Natural killer cell (primary cell): ENCODE measurements at regions not wholly inside any gene's neighbourhood (a gene's known extent, or its start where the extent isn't known, plus 50 kb on each side); places are given as distances from the start of the nearest gene placed in this dataset.
A peak's percentile ranks its signal among the peaks of the same experiment; 100 is the strongest.

Experiments used
- ATAC-seq, 3 donors: fragments of 150-1000 bp in 2 of 3; fragments of 200-7000 bp in 1 of 3; cut with Tn5 transposase; 1 replicate in 1 of 3; 2 replicates in 2 of 3; pipeline ENCODE4 v1.10.0; 2021; ENCODE audit warnings: mild to moderate bottlenecking in 2 of 3, moderate library complexity in 2 of 3
- DNase-seq, 2 donors: peaks; one replicate each; pipeline versions ENCODE4 v3.0.0 to v3.0.0-alpha.2; 2013 to 2021; ENCODE audit warnings: mixed read lengths in 1 of 2
- H3K27ac ChIP-seq: one replicate; pipeline ENCODE4 v1.5.1; 2013; ENCODE audit warnings: mild to moderate bottlenecking, low read length
- H3K27me3 ChIP-seq: one replicate; pipeline ENCODE4 v1.6.1; 2013; ENCODE audit warnings: low read length; ENCODE audit not compliant: control insufficient read depth, insufficient read depth
- H3K36me3 ChIP-seq: one replicate; pipeline ENCODE4 v1.6.1; 2013; ENCODE audit warnings: low read length; ENCODE audit not compliant: control insufficient read depth, insufficient read depth
- H3K4me1 ChIP-seq: one replicate; pipeline ENCODE4 v1.6.1; 2013; ENCODE audit warnings: low read length; ENCODE audit not compliant: control insufficient read depth, insufficient read depth
- H3K4me3 ChIP-seq: one replicate; pipeline ENCODE4 v1.5.1; 2013; ENCODE audit warnings: low read length
- H3K9me3 ChIP-seq: one replicate; pipeline ENCODE4 v1.6.1; 2013; ENCODE audit warnings: low read length; ENCODE audit not compliant: control insufficient read depth, insufficient read depth
- H3K27ac Mint-ChIP-seq, 2 donors: one replicate each; pipeline ENCODE4 v1.8.0; 2022; ENCODE audit warnings: mild to moderate bottlenecking in 2 of 2, mixed read lengths in 2 of 2, moderate library complexity in 1 of 2
- H3K27me3 Mint-ChIP-seq, 2 donors: one replicate each; pipeline ENCODE4 v1.8.0; 2022; ENCODE audit warnings: low read depth in 2 of 2, mixed read lengths in 2 of 2
- H3K36me3 Mint-ChIP-seq: one replicate; pipeline ENCODE4 v1.8.0; 2022; ENCODE audit warnings: mixed read lengths
- H3K4me1 Mint-ChIP-seq, 2 donors: one replicate each; pipeline ENCODE4 v1.8.0; 2022; ENCODE audit warnings: mixed read lengths in 2 of 2
- H3K4me3 Mint-ChIP-seq: one replicate; pipeline ENCODE4 v1.8.0; 2022; ENCODE audit warnings: mild to moderate bottlenecking, moderate library complexity, mixed read lengths
- H3K9me3 Mint-ChIP-seq, 2 donors: one replicate each; pipeline ENCODE4 v1.8.0; 2022; ENCODE audit warnings: mixed read lengths in 2 of 2
- CTCF ChIP-seq: fragments of 200-600 bp; IDR thresholded peaks from one replicate; pipeline ENCODE4 v1.8.0; 2022; ENCODE audit warnings: antibody characterized with exemption
- WGBS: methylation state at CpG from one replicate; pipeline ENCODE4 v1.1.7; 2013; ENCODE audit warnings: missing lambda C conversion rate; ENCODE audit not compliant: insufficient coverage; 5-methylcytosine and 5-hydroxymethylcytosine counted together
- intact Hi-C: fragments of 100-400 bp; cut with micrococcal nuclease; formaldehyde crosslinking; loops from one replicate; pipeline ENCODE4 v1.14.2; 2022

- H3K27ac Mint-ChIP-seq: no peak overlapping the region
- H3K36me3 Mint-ChIP-seq: no peaks in the 10 kb centered on the region
- Histone ChIP-seq H3K27me3 (no peaks in the 10 kb centered on the region), H3K36me3 (no peaks in the 10 kb centered on the region), H3K27ac (no peak overlapping the region), H3K4me1 (no peaks in the 10 kb centered on the region), H3K4me3 (no peak overlapping the region), H3K9me3 (no peaks in the 10 kb centered on the region)
- TF ChIP-seq CTCF: peak; percentile 55
- ATAC-seq (peak in 1 of 3 donors; percentile 62), DNase-seq (peak in 1 of 2 donors; percentile 44)
- H3K4me3 Mint-ChIP-seq: no peak overlapping the region
- H3K4me1 Mint-ChIP-seq: peaks cover 6 to 8% of the 10 kb centered on the region in 2 donors
- no peaks in the 10 kb centered on the region for H3K9me3 Mint-ChIP-seq
- no peaks in the 10 kb centered on the region for H3K27me3 Mint-ChIP-seq
- WGBS: 24% methylated on average over 11 of the region's 11 CpGs
- intact Hi-C loops: no loop called here
These were observed 131.8 kb upstream of the NGF start for GRCh38 chr1:115469703-115470476.

GRCh38 chr1:115467790-115468189 is 129.7 kb upstream of the NGF start:
- intact Hi-C loops: no loop called here

GRCh38 chr1:115467196-115467595 is 129.1 kb upstream of the NGF start:
- no peaks in the 10 kb centered on the region for H3K36me3 Mint-ChIP-seq
- no peak overlapping the region for H3K4me3 ChIP-seq
- WGBS: 94% methylated on average over 4 of the region's 4 CpGs
- H3K27me3 ChIP-seq: no peaks in the 10 kb centered on the region
- H3K9me3 Mint-ChIP-seq: no peaks in the 10 kb centered on the region
- no peaks in the 10 kb centered on the region for H3K36me3 ChIP-seq
- no peak overlapping the region for H3K27ac ChIP-seq
- no peak overlapping the region for H3K4me3 Mint-ChIP-seq
- H3K4me1 ChIP-seq: no peaks in the 10 kb centered on the region
- H3K4me1 Mint-ChIP-seq: peaks cover 6 to 8% of the 10 kb centered on the region in 2 donors
- intact Hi-C loops: no loop called here
- ATAC-seq: no peak
- no peak for DNase-seq
- no peaks in the 10 kb centered on the region for H3K9me3 ChIP-seq
- H3K27ac Mint-ChIP-seq: no peak overlapping the region
- H3K27me3 Mint-ChIP-seq: no peaks in the 10 kb centered on the region
- TF ChIP-seq CTCF: no peak

More at GRCh38 chr1:115467790-115468189, 129.7 kb upstream of the NGF start:
- DNase-seq (no peak), ATAC-seq (no peak)
- no peak overlapping the region for H3K27ac Mint-ChIP-seq
- H3K36me3 Mint-ChIP-seq: no peaks in the 10 kb centered on the region
- H3K4me3 Mint-ChIP-seq: no peak overlapping the region
- no peak overlapping the region for H3K27ac ChIP-seq
- no peaks in the 10 kb centered on the region for H3K9me3 Mint-ChIP-seq
- no peaks in the 10 kb centered on the region for H3K9me3 ChIP-seq
- H3K4me1 Mint-ChIP-seq: peaks cover 6 to 8% of the 10 kb centered on the region in 2 donors
- H3K27me3 ChIP-seq: no peaks in the 10 kb centered on the region
- H3K4me1 ChIP-seq: no peaks in the 10 kb centered on the region
- WGBS: 96% methylated on average over 2 of the region's 3 CpGs
- H3K27me3 Mint-ChIP-seq: no peaks in the 10 kb centered on the region
- no peak for TF ChIP-seq CTCF
- no peak overlapping the region for H3K4me3 ChIP-seq
- no peaks in the 10 kb centered on the region for H3K36me3 ChIP-seq

GRCh38 chr1:115466433-115466832 is 128.4 kb upstream of the NGF start:
- Histone ChIP-seq H3K27ac (no peak overlapping the region), H3K27me3 (no peaks in the 10 kb centered on the region), H3K4me3 (no peak overlapping the region), H3K9me3 (no peaks in the 10 kb centered on the region), H3K36me3 (no peaks in the 10 kb centered on the region), H3K4me1 (no peaks in the 10 kb centered on the region)
- Mint-ChIP-seq H3K36me3 (no peaks in the 10 kb centered on the region), H3K27me3 (no peaks in the 10 kb centered on the region), H3K4me1 (peaks cover 6 to 8% of the 10 kb centered on the region in 2 donors), H3K4me3 (no peak overlapping the region), H3K9me3 (no peaks in the 10 kb centered on the region), H3K27ac (no peak overlapping the region)
- TF ChIP-seq CTCF: no peak
- ATAC-seq (no peak), DNase-seq (no peak)
- intact Hi-C loops: no loop called here
- WGBS: 95% methylated on average over 3 of the region's 3 CpGs
